Astrocyte of the spinal cord (primary cell): ENCODE measurements at regions not wholly inside any gene's neighbourhood (a gene's known extent, or its start where the extent isn't known, plus 50 kb on each side); places are given as distances from the start of the nearest gene placed in this dataset.

ENCODE experiments used
- DNase-seq: peaks from one replicate; pipeline ENCODE4 v3.0.0; 2011; ENCODE audit warnings: low read depth, low spot score
- H3K4me3 ChIP-seq: 2 replicates; pipeline ENCODE4 v1.5.1; 2011; ENCODE audit warnings: low read depth, mild to moderate bottlenecking, low read length, moderate library complexity
- CTCF ChIP-seq: IDR thresholded peaks from 2 replicates; pipeline ENCODE4 v1.5.1; 2012; ENCODE audit warnings: low read depth, mild to moderate bottlenecking, low read length, inconsistent platforms
- in situ Hi-C: cut with HindIII; loops from 2 replicates; pipeline ENCODE4 v1.10.0; 2017; ENCODE audit warnings: low sequenced_read_pairs

- no peak for TF ChIP-seq CTCF
- in situ Hi-C loops, result no loop called here
- no peak overlapping the region for H3K4me3 ChIP-seq
- no peak for DNase-seq
These were observed 292.6 kb upstream of the NT5E start for GRCh38 chr6:85157311-85157710.

- no peak for DNase-seq
- no peak overlapping the region for H3K4me3 ChIP-seq
- in situ Hi-C loops, result no loop called here
- TF ChIP-seq CTCF, result no peak
These were observed 306.2 kb upstream of the NT5E start for GRCh38 chr6:85143676-85144075.

GRCh38 chr6:85137865-85138264 is 312.0 kb upstream of the NT5E start:
- TF ChIP-seq CTCF, result no peak
- DNase-seq, result no peak
- in situ Hi-C loops, result no loop called here
- H3K4me3 ChIP-seq, result no peak overlapping the region

GRCh38 chr6:85136310-85136709 is 313.6 kb upstream of the NT5E start:
- no peak for DNase-seq
- in situ Hi-C loops, result no loop called here
- no peak for TF ChIP-seq CTCF
- no peak overlapping the region for H3K4me3 ChIP-seq

- H3K4me3 ChIP-seq, result no peak overlapping the region
- TF ChIP-seq CTCF, result no peak
- in situ Hi-C loops, result no loop called here
- no peak for DNase-seq
These were observed 314.3 kb upstream of the NT5E start for GRCh38 chr6:85135376-85136094.

- in situ Hi-C loops, result no loop called here
- no peak for DNase-seq
- TF ChIP-seq CTCF, result no peak
- no peak overlapping the region for H3K4me3 ChIP-seq
These were observed 315.7 kb upstream of the NT5E start for GRCh38 chr6:85134172-85134571.
